Spleen (tissue), 11 donors: ENCODE measurements at regions not wholly inside any gene's neighbourhood (a gene's known extent, or its start where the extent isn't known, plus 50 kb on each side); places are given as distances from the start of the nearest gene placed in this dataset.

ENCODE experiments used
- DNase-seq: peaks from one replicate; pipeline ENCODE4 v3.0.0-alpha.2; 2020
- H3K27ac ChIP-seq, 8 donors: fragments of 200-600 bp; sonication (generic) in 7 of 8; 1 replicate in 4 of 8; 2 replicates in 4 of 8; pipeline versions ENCODE4 v1.5.0 to v1.8.0; 2016 to 2021; ENCODE audit warnings: inconsistent platforms in 4 of 8, mild to moderate bottlenecking in 4 of 8, moderate library complexity in 1 of 8
- H3K27me3 ChIP-seq, 7 donors: fragments of 200-600 bp; sonication (generic) in 6 of 7; replicated peaks in 1 of 7; 1 replicate in 4 of 7; 2 replicates in 3 of 7; pipeline versions ENCODE4 v1.5.0 to v1.8.0; 2016 to 2021; ENCODE audit warnings: inconsistent platforms in 3 of 7, mild to moderate bottlenecking in 1 of 7
- H3K36me3 ChIP-seq, 6 donors: fragments of 200-600 bp; sonication (generic) in 5 of 6; 1 replicate in 4 of 6; 2 replicates in 2 of 6; pipeline versions ENCODE4 v1.5.0 to v1.8.0; 2016 to 2021; ENCODE audit warnings: inconsistent platforms in 2 of 6
- H3K4me1 ChIP-seq, 6 donors: fragments of 200-600 bp; sonication (generic) in 5 of 6; 1 replicate in 3 of 6; 2 replicates in 3 of 6; pipeline versions ENCODE4 v1.5.0 to v1.8.0; 2016 to 2021; ENCODE audit warnings: inconsistent platforms in 3 of 6
- H3K4me3 ChIP-seq, 8 donors: fragments of 200-600 bp; sonication (generic) in 7 of 8; 1 replicate in 4 of 8; 2 replicates in 4 of 8; pipeline versions ENCODE4 v1.5.0 to v1.8.0; 2016 to 2021; ENCODE audit warnings: inconsistent platforms in 4 of 8, mild to moderate bottlenecking in 4 of 8, moderate library complexity in 2 of 8
- H3K9me3 ChIP-seq, 8 donors: fragments of 200-600 bp; sonication (generic) in 7 of 8; 1 replicate in 4 of 8; 2 replicates in 4 of 8; pipeline versions ENCODE4 v1.5.0 to v1.8.0; 2016 to 2021; ENCODE audit warnings: inconsistent platforms in 4 of 8
- CTCF ChIP-seq, 11 experiments: fragments of 200-600 bp in 7 of 11; fragments of 450-650 bp in 4 of 11; sonication (generic) in 4 of 11; IDR thresholded peaks in 8 of 11; conservative IDR thresholded peaks in 3 of 11; 1 replicate in 7 of 11; 2 replicates in 4 of 11; pipeline versions ENCODE4 v1.4.0 to v1.8.0; 2016 to 2021; ENCODE audit warnings: antibody characterized with exemption in 11 of 11, inconsistent platforms in 4 of 11, mild to moderate bottlenecking in 1 of 11
- POLR2A ChIP-seq, 3 donors: fragments of 450-650 bp; IDR thresholded peaks; one replicate each; pipeline ENCODE4 v1.5.1; 2017; ENCODE audit warnings: antibody characterized with exemption in 3 of 3, mild to moderate bottlenecking in 1 of 3
- POLR2AphosphoS5 ChIP-seq, 3 donors: sonication (generic); formaldehyde crosslinking; IDR thresholded peaks; one replicate each; pipeline ENCODE4 v1.5.1; 2017; ENCODE audit warnings: antibody characterized with exemption in 3 of 3
- WGBS, 5 donors: extraction: QIAGEN DNeasy Blood & Tissue Kit in 3 of 5; methylation state at CpG; one replicate each; pipeline versions ENCODE4 v1.1.5 to v1.1.7; 2013 to 2018; 5-methylcytosine and 5-hydroxymethylcytosine counted together
- intact Hi-C: fragments of 100-400 bp; cut with DNase I; formaldehyde crosslinking; loops from one replicate; pipeline ENCODE4 v1.15.0; 2023; ENCODE audit warnings: low total_unique reads
- donor health status: healthy with polysubstance abuse.
- donor health status: DM: no; HTN: no; CAD: no; lungs with moderate emphysema.
- donor health status: DM: no; HTN: no; CAD: no.
- donor health status: Bipolar disorder and iron deficiency.
- donor health status: healthy.
- donor health status: DM: no; HTN: no; CAD: no.
- donor health status: DM: yes; HTN: yes; CAD: no.

- no peak for DNase-seq
- no peak overlapping the region for H3K27ac ChIP-seq
- no peak for TF ChIP-seq POLR2A (IDR thresholded peaks at IDR 0.05)
- TF ChIP-seq CTCF (IDR thresholded peaks at IDR 0.05 in 8 of 11, conservative IDR thresholded peaks at IDR 0.05 in 3 of 11): no peak
- TF ChIP-seq POLR2AphosphoS5 (IDR thresholded peaks at IDR 0.05): no peak
- no peaks in the 10 kb centered on the region for H3K4me1 ChIP-seq
- H3K9me3 ChIP-seq: peaks cover 0 to 30% (median 11%) of the 10 kb centered on the region in 8 donors
- no peaks in the 10 kb centered on the region for H3K36me3 ChIP-seq
- intact Hi-C loops: no loop called here
- H3K4me3 ChIP-seq: no peak overlapping the region
- WGBS, 5 donors: 72 to 94% (median 86%) methylated on average over 2 of the region's 2 CpGs
- no peaks in the 10 kb centered on the region for H3K27me3 ChIP-seq
Observed at GRCh38 chr7:81180573-81180972, 261.7 kb upstream of the SEMA3C start.

DNA sequence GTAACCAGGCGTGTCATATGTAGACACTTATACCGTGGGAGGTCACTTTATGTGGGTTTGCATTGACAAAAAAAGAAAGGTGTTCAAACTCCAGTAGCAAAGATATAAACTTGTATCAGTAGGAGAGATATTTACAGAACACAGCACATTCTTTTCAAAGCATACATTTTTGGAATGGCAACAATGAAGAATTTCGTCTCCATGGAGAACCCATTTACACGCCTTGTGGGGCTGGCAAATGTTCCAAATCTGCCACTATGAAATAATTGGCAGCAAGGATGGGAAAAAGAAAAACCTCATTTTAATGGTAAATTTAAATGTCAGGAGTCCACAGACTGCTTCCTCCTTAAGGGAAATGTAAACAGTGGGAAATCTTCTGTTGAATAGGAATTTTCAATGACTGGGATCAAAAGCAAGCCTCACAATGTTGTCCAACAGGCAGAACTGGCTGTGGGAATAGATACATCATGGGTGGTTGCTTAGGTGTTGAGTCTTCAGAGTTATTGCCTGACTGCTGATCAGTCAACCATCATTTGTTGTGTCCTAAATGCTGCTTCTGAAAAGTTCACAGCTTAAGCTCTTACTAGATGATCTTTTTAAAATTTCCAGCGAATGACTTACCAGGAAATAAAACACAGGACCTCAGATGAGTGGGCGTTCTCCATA is 256.6 kb upstream of the SEMA3C start:
- 75 to 95% (median 86%) methylated on average over 6 of the region's 6 CpGs for WGBS, 5 donors
- Histone ChIP-seq H3K36me3 (no peaks in the 10 kb centered on the region), H3K27ac (no peak overlapping the region), H3K4me3 (no peak overlapping the region), H3K4me1 (no peaks in the 10 kb centered on the region), H3K27me3 (no peaks in the 10 kb centered on the region), H3K9me3 (peaks cover 0 to 21% (median 8%) of the 10 kb centered on the region in 8 donors)
- intact Hi-C loops: no loop called here
- no peak for DNase-seq
- no peak for TF ChIP-seq CTCF (IDR thresholded peaks at IDR 0.05 in 8 of 11, conservative IDR thresholded peaks at IDR 0.05 in 3 of 11)
- no peak for TF ChIP-seq POLR2AphosphoS5 (IDR thresholded peaks at IDR 0.05)
- TF ChIP-seq POLR2A (IDR thresholded peaks at IDR 0.05): no peak

DNA sequence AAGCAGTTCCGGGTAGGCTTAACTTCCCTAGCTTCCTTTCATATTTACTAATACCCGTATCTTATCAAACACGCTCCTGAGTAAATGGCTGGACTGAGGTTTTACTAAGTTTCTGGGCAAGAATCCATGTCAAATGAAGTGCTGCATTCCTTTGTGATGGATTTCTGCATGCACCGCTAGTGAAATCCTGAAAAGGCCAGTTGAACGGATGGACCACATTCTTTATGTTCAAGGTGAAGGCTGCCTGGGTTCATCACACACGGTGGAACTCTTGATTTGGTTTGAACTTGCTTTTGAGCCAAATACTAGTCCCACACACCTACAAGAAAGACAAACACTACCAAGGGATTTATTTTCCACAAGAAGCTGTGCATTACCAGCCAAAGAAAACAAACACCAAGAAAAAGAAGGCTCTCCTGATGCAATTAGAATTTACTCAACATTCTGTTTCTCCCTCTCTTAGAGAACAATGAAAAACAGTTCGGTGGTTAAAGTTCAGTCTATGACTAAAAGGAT is 255.0 kb upstream of the SEMA3C start:
- no peaks in the 10 kb centered on the region for H3K4me1 ChIP-seq
- H3K9me3 ChIP-seq: peaks cover 0 to 14% (median 5%) of the 10 kb centered on the region in 8 donors
- intact Hi-C loops: no loop called here
- no peaks in the 10 kb centered on the region for H3K27me3 ChIP-seq
- no peaks in the 10 kb centered on the region for H3K36me3 ChIP-seq
- H3K4me3 ChIP-seq: no peak overlapping the region
- TF ChIP-seq CTCF (IDR thresholded peaks at IDR 0.05 in 8 of 11, conservative IDR thresholded peaks at IDR 0.05 in 3 of 11): no peak
- TF ChIP-seq POLR2A (IDR thresholded peaks at IDR 0.05): no peak
- TF ChIP-seq POLR2AphosphoS5 (IDR thresholded peaks at IDR 0.05): no peak
- H3K27ac ChIP-seq: no peak overlapping the region
- no peak for DNase-seq
- WGBS, 5 donors: 71 to 92% (median 82%) methylated on average over 7 of the region's 7 CpGs

- Histone ChIP-seq H3K27ac (no peak overlapping the region), H3K4me1 (no peaks in the 10 kb centered on the region), H3K36me3 (no peaks in the 10 kb centered on the region), H3K4me3 (no peak overlapping the region), H3K27me3 (no peaks in the 10 kb centered on the region), H3K9me3 (no peaks in the 10 kb centered on the region)
- WGBS, 5 donors: 81 to 91% (median 88%) methylated on average over 3 of the region's 3 CpGs
- no peak for DNase-seq
- TF ChIP-seq CTCF (IDR thresholded peaks at IDR 0.05 in 8 of 11, conservative IDR thresholded peaks at IDR 0.05 in 3 of 11): no peak
- TF ChIP-seq POLR2A (IDR thresholded peaks at IDR 0.05): no peak
- TF ChIP-seq POLR2AphosphoS5 (IDR thresholded peaks at IDR 0.05): no peak
- intact Hi-C loops: no loop called here
Observed at GRCh38 chr7:81170291-81170690, 251.4 kb upstream of the SEMA3C start.
